HEK293 (cell line): ENCODE measurements at regions not wholly inside any gene's neighbourhood (a gene's known extent, or its start where the extent isn't known, plus 50 kb on each side); places are given as distances from the start of the nearest gene placed in this dataset.

ENCODE experiments used
- IKZF3 ChIP-seq: fragments of 450-650 bp; IDR thresholded peaks from 2 replicates; pipeline ENCODE4 v1.5.0; 2018; ENCODE audit warnings: missing biosample characterization, mild to moderate bottlenecking, missing genetic modification characterization, moderate library complexity
- YY1 ChIP-seq: fragments of 450-650 bp; formaldehyde crosslinking; IDR thresholded peaks from 2 replicates; pipeline ENCODE4 v1.5.1; 2018; ENCODE audit warnings: missing biosample characterization, missing genetic modification characterization
- ZBTB8A ChIP-seq: fragments of 450-650 bp; formaldehyde crosslinking; IDR thresholded peaks from 2 replicates; pipeline ENCODE4 v1.5.1; 2016; ENCODE audit warnings: missing biosample characterization, missing genetic modification characterization
- ZNF133 ChIP-seq: fragments of 450-650 bp; formaldehyde crosslinking; IDR thresholded peaks from 2 replicates; pipeline ENCODE4 v1.5.1; 2016; ENCODE audit warnings: missing biosample characterization, missing genetic modification characterization
- ZNF335 ChIP-seq: fragments of 450-650 bp; formaldehyde crosslinking; conservative IDR thresholded peaks from 2 replicates; pipeline ENCODE4 v1.5.1; 2016; ENCODE audit warnings: missing biosample characterization, missing genetic modification characterization
- ZNF610 ChIP-seq: fragments of 450-650 bp; formaldehyde crosslinking; IDR thresholded peaks from 2 replicates; pipeline ENCODE4 v1.5.1; 2016; ENCODE audit warnings: missing biosample characterization, missing genetic modification characterization, borderline replicate concordance
- TF ChIP-seq, protein P1 (sequence below): fragments of 450-650 bp; formaldehyde crosslinking; IDR thresholded peaks from 2 replicates; pipeline ENCODE4 v1.5.1; 2016; ENCODE audit warnings: missing biosample characterization, missing genetic modification characterization
- TF ChIP-seq, protein P2 (sequence below): fragments of 450-650 bp; formaldehyde crosslinking; IDR thresholded peaks from 2 replicates; pipeline ENCODE4 v1.5.1; 2017; ENCODE audit warnings: missing biosample characterization, mild to moderate bottlenecking, missing genetic modification characterization, moderate library complexity

DNA sequence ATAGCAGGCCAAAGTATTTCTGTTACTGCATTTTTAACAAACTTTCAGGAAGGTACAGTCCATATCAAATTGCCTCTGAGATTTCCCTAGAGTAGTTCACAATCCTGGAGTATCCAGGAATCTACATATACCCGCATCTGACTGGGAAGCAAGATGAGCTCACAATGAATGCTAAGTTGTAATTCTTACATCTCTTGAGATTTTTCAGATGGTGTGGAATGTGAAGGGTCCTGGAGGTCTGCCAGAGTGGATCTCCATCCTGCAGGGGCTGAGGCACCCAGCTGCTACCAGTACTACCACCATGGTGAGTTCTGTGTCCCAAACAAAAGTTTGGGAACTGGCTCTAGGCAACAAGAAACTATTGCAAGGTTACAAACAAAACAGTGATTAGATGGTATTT lies 156.7 kb upstream of the CCDC54 start:
- TF ChIP-seq ZBTB8A = no peak
- TF ChIP-seq, protein P1, sequence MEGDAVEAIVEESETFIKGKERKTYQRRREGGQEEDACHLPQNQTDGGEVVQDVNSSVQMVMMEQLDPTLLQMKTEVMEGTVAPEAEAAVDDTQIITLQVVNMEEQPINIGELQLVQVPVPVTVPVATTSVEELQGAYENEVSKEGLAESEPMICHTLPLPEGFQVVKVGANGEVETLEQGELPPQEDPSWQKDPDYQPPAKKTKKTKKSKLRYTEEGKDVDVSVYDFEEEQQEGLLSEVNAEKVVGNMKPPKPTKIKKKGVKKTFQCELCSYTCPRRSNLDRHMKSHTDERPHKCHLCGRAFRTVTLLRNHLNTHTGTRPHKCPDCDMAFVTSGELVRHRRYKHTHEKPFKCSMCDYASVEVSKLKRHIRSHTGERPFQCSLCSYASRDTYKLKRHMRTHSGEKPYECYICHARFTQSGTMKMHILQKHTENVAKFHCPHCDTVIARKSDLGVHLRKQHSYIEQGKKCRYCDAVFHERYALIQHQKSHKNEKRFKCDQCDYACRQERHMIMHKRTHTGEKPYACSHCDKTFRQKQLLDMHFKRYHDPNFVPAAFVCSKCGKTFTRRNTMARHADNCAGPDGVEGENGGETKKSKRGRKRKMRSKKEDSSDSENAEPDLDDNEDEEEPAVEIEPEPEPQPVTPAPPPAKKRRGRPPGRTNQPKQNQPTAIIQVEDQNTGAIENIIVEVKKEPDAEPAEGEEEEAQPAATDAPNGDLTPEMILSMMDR (tag by site-specific recombination) = no peak
- TF ChIP-seq ZNF610 (tag by site-specific recombination) = no peak
- no peak for TF ChIP-seq ZNF335
- TF ChIP-seq YY1 = no peak
- no peak for TF ChIP-seq IKZF3 (tag by site-specific recombination)
- TF ChIP-seq, protein P2, sequence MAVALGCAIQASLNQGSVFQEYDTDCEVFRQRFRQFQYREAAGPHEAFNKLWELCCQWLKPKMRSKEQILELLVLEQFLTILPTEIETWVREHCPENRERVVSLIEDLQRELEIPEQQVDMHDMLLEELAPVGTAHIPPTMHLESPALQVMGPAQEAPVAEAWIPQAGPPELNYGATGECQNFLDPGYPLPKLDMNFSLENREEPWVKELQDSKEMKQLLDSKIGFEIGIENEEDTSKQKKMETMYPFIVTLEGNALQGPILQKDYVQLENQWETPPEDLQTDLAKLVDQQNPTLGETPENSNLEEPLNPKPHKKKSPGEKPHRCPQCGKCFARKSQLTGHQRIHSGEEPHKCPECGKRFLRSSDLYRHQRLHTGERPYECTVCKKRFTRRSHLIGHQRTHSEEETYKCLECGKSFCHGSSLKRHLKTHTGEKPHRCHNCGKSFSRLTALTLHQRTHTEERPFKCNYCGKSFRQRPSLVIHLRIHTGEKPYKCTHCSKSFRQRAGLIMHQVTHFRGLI (tag by site-specific recombination) = no peak
- no peak for TF ChIP-seq ZNF133 (tag by site-specific recombination)
